A204.1 (cell line): ENCODE measurements at regions not wholly inside any gene's neighbourhood (a gene's known extent, or its start where the extent isn't known, plus 50 kb on each side); places are given as distances from the start of the nearest gene placed in this dataset.
"Not testable (repeated sequence)": the region's sequence is repeated elsewhere in the genome, so short reads cannot be mapped to it uniquely, and the experiment has no call there.

Experiments used
- FAIRE-seq: peaks from 2 replicates; lab custom pipeline; 2012; peaks lifted over from hg19 to GRCh38; lab: Jason Lieb, UNC

- FAIRE-seq: no peak
These were observed 1716.8 kb downstream of the HACE1 start for GRCh38 chr6:103142902-103143301.

DNA sequence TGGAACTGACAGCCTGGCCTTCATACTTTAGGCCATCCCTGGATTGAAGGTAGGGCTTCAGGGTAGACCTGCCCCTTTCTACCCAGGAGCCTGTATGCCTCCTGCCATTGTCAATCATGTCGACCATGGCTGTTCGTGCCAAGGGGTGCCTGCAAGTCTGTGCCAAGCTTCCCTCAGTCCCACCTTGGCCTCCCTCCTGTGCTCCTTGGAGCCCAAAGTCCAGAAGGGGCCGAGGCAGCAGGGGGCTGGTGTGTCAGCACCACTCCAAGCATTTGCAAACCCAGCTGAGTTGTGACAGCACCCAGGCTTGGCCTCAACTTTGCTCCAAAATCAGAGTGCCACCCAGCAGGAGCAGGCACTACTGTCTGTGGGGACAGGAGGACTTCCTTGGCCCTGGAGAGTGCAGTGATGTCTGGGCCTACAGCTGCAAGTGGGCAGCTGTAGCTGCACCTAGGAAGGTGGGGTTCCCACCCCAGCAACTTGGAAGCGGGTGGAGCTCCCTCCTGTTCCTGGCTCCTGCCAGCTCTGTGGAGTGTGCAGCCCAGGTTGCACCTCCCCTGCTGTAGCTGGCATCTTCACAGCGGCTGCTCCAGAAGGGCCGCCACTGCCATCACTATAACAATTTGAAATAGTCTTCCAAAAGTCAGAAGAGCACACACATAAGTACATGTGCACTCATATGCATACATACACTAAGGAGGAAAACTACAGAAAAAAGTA, 1719.3 kb downstream of the HACE1 start:
- FAIRE-seq: no peak

DNA sequence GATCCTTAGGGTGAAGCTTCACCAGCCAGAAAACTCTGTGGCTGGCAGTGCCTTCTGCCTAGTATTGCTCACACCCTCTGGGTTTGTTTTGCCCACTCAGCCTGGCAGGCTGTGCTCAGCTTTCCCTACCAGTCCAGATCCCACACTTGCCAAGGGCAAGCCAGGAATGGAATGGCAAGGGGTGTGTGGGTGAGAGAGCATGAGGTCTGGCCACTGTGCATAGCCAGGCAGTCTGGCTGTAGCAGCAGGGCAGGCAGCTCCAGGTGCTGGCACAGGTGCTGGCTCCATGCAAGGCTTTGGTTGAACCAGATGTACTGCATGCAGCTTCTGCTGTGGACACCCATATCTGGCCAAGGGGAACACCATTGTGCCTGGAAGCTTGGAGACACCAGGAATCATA, 1720.3 kb downstream of the HACE1 start:
- no peak for FAIRE-seq

GRCh38 chr6:103124471-103124870, 1731.0 kb downstream of the GRIK2 start:
- FAIRE-seq: no peak

- no peak for FAIRE-seq
These were observed 1729.5 kb downstream of the GRIK2 start for GRCh38 chr6:103122766-103123601.

DNA sequence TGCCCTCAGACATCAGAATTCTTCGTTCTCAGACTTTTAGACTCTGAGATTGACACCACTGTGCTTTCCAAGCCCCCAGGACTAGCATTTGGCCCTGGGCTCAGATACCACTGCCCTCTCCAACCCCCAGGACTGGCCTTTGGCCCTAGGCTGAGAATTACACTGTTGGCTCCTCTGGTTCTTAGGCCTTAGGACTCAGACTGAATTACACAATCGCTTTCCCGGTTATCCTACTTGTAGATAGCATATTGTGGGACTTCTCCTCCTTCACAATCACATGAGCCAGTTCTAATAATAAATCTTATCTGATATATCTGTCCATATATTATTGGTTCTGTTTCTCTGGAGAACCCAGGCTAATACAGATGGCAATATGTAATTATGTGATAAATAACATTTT, 1725.5 kb downstream of the GRIK2 start:
- FAIRE-seq: no peak

DNA sequence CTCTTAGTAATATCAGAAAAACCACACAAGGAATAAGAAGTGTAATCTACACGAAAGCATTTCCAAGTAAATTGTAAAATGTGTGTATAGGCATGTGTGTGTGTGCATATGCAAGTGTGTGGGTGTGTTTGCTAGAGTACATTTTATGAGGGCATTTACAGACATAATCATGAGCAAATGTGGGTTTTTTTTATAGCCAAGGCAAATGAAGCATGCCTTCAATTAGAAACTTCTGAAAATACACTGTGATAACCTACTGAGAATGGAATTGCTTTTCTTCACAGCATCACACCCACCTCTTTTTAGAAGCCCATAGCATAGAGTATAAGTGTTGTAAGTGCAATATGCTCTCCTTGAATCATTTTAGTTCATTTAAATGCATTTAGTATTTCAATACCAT, 1721.1 kb downstream of the GRIK2 start:
- FAIRE-seq: no peak

GRCh38 chr6:103113416-103113815, 1719.9 kb downstream of the GRIK2 start:
- no peak for FAIRE-seq

DNA sequence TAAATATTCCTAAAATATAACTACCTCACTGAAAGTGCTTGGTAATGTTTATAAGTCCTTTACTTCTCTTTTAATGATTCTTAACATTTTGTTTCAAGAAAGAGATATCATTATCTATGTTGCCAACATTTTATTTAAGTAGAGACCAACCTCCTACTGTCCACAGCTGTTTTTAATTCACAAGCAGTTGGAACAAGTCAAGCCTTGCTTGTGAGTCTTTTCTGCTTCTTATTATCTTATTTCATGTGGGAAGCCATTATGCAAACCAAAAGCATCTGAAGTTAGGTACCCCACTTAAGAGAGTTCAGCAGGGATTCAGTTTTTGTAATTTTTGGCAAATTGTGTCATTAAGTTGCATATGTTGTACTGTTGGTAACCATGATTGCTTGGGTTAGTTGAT, 1714.5 kb downstream of the GRIK2 start:
- FAIRE-seq: no peak

- no peak for FAIRE-seq
These were observed 1712.2 kb downstream of the GRIK2 start for GRCh38 chr6:103105686-103106085.

DNA sequence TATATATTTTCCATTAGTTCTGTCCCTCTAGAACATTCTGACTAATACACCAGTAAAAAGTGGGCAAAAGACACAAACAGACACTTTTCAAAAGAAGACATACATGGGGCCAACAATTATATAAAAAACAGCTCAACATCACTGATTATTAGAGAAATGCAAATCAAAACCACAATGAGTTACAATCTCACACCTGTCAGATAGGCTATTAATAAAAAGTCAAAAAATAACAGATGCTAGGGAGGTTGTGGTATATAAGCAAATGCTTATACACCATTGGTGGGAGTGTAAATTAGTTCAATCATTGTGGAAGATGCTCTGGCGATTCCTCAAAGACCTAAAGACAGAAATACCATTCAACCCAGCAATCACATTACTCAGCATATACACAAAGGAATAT, 1707.8 kb downstream of the GRIK2 start:
- FAIRE-seq: no peak

DNA sequence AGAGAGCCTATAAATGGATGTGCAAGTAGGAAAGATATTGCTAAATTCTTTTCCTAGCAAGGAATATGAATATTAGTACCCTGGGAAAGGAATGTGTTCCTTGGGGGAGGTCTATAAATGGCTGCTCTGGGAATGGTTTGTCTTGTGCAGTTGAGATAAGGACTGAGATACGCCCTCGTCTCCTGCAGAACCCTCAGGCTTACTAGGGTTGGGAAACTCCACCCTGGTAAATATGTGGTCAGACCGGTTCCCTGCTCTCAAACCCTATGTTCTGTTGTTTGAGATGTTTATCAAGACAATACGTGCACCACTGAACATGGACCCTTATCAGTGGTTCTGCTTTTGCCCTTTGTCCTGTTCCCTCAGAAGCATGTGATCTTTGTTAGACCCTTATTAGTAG, 1698.9 kb downstream of the GRIK2 start:
- FAIRE-seq: not testable (repeated sequence)

GRCh38 chr6:103085801-103086200, 1692.3 kb downstream of the GRIK2 start:
- FAIRE-seq: no peak

DNA sequence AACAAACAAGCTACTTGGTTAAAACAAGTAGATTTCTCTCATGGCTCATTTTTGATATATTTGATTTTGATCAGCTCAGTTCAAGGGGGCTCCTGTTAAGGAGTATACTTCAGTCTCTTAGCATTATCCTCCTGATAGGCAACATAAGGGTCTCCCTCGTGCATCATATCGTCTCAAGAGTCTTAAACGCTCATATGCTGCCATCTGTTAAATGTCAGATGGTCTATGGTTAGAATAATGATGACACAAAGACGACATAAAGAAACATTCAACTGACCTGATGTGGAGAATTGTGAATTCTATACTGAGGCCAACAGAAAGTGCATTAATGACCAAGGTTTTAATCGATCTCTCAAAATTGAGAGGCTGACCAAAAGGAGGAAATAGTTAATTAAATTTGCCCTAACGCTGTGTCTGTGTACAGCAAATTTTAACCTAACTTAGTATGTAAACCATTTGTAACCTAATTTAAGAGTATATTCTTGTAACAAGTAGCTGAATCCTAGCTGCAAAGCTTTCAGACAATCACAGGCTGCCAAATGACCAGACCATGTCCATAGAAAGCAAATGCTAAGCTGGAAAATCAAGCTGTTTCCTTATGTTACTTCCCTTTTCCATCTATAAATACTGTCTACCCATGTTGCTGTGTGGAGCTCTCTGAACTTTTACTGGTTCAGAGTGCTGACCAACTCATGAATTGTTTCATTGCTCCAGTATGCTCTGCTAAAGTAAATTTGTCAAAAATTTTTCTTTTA, 1688.5 kb downstream of the GRIK2 start:
- no peak for FAIRE-seq

GRCh38 chr6:103081126-103081525, 1687.6 kb downstream of the GRIK2 start:
- no peak for FAIRE-seq

DNA sequence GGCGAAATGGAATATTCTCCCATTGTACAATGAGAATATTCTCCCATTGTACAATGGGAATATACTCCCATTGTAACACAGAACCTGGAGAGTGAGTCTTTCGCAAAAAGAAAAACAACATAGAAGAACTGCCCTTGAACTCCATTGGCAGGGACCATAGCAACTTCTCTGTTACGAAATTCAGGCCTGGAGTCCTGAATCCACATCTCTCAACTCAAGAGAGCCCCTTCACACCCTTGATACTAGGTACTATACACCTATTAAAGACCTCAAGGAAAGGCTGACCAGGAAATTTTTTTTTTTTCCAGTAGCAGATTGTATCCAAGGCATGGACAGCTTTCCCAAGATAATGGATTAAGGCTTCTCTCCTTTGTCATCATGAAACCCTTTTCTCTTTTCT, 1687.0 kb downstream of the GRIK2 start:
- no peak for FAIRE-seq

DNA sequence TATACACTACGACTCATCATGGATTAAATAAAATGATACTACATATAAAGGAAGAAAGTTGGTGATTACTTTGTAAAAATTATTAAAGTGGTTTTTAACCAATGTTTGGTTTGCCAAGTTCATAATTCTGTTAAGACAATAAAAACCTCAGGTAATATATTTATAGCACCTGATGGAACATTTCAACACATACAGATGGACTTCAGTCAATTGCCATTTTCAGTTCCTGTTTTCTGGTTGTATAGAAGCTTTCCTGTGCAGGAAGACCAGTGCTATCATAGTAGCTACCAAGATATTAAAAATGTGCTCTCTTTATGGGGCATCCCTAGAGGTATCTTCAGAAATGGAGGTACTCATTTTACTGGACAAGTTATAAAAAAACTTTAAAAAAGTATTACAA, 1686.4 kb downstream of the GRIK2 start:
- FAIRE-seq: no peak

GRCh38 chr6:103062136-103062535, 1668.6 kb downstream of the GRIK2 start:
- FAIRE-seq: no peak

- FAIRE-seq: no peak
These were observed 1654.1 kb downstream of the GRIK2 start for GRCh38 chr6:103047567-103047966.

DNA sequence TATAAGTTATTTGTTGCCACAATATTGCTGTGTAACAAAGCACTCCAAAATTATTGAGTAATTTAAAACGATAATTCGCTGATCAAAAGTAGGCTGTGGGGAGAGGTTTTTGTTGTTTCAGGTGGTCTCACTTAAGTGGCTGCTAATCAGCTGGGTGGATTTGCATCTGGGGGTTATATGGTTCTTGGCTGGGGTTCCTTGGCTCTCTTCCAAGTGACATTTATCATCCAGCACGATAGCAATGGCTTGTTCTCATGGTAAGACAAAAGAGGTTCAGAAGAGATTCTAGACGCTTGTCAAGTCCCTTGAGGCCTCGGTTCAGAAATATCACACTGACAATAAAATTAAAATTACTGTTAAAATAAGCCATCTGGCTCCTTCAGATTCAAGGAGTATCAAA, 1648.8 kb downstream of the GRIK2 start:
- no peak for FAIRE-seq

GRCh38 chr6:103036846-103037245, 1643.3 kb downstream of the GRIK2 start:
- no peak for FAIRE-seq

GRCh38 chr6:103027271-103027931, 1633.9 kb downstream of the GRIK2 start:
- FAIRE-seq: no peak

- FAIRE-seq: no peak
These were observed 1624.9 kb downstream of the GRIK2 start for GRCh38 chr6:103018426-103018825.
